Progenitor cell of endocrine pancreas (in vitro differentiated cells): ENCODE measurements at regions not wholly inside any gene's neighbourhood (a gene's known extent, or its start where the extent isn't known, plus 50 kb on each side); places are given as distances from the start of the nearest gene placed in this dataset.
"Not testable (repeated sequence)": the region's sequence is repeated elsewhere in the genome, so short reads cannot be mapped to it uniquely, and the experiment has no call there.

Source experiments
- DNase-seq: peaks from one replicate; pipeline ENCODE4 v3.0.0; 2021; ENCODE audit warnings: low spot score; ENCODE audit not compliant: unreplicated experiment
- H3K27ac Mint-ChIP-seq: 2 replicates; pipeline ENCODE4 v1.8.0; 2021; ENCODE audit warnings: mild to moderate bottlenecking, moderate library complexity, mixed read lengths
- H3K27me3 Mint-ChIP-seq: 2 replicates; pipeline ENCODE4 v1.8.0; 2021; ENCODE audit warnings: mixed read lengths
- H3K36me3 Mint-ChIP-seq: 2 replicates; pipeline ENCODE4 v1.8.0; 2022; ENCODE audit warnings: mixed read lengths; ENCODE audit not compliant: insufficient read depth
- H3K4me1 Mint-ChIP-seq: 2 replicates; pipeline ENCODE4 v1.8.0; 2021; ENCODE audit warnings: low read depth, mixed read lengths
- H3K4me3 Mint-ChIP-seq: 2 replicates; pipeline ENCODE4 v1.8.0; 2021; ENCODE audit warnings: low read depth, mild to moderate bottlenecking, moderate library complexity, mixed read lengths
- H3K9me3 Mint-ChIP-seq: 2 replicates; pipeline ENCODE4 v1.8.0; 2021; ENCODE audit warnings: low read depth, mixed read lengths
- CTCF ChIP-seq: fragments of 200-600 bp; sonication (generic); IDR thresholded peaks from one replicate; pipeline ENCODE4 v1.5.0; 2021; ENCODE audit warnings: antibody characterized with exemption, mild to moderate bottlenecking; ENCODE audit not compliant: unreplicated experiment

GRCh38 chr14:21833836-21834235 is 160.2 kb upstream of the OR4E1 start:
- no peaks in the 10 kb centered on the region for H3K36me3 Mint-ChIP-seq
- H3K4me1 Mint-ChIP-seq: no peaks in the 10 kb centered on the region
- peaks cover 16% of the 10 kb centered on the region for H3K27me3 Mint-ChIP-seq
- TF ChIP-seq CTCF: no peak
- no peak overlapping the region for H3K4me3 Mint-ChIP-seq
- no peak for DNase-seq
- H3K27ac Mint-ChIP-seq: no peak overlapping the region
- no peaks in the 10 kb centered on the region for H3K9me3 Mint-ChIP-seq

GRCh38 chr14:21825845-21826244 is 152.2 kb upstream of the OR4E1 start:
- no peak for DNase-seq
- no peaks in the 10 kb centered on the region for H3K36me3 Mint-ChIP-seq
- no peaks in the 10 kb centered on the region for H3K4me1 Mint-ChIP-seq
- no peak overlapping the region for H3K27ac Mint-ChIP-seq
- peaks cover 25% of the 10 kb centered on the region for H3K27me3 Mint-ChIP-seq
- H3K4me3 Mint-ChIP-seq: no peak overlapping the region
- no peak for TF ChIP-seq CTCF
- no peaks in the 10 kb centered on the region for H3K9me3 Mint-ChIP-seq

- H3K27ac Mint-ChIP-seq: no peak overlapping the region
- H3K9me3 Mint-ChIP-seq: no peaks in the 10 kb centered on the region
- no peak overlapping the region for H3K4me3 Mint-ChIP-seq
These were observed 151.6 kb upstream of the OR4E1 start for GRCh38 chr14:21825149-21825743.

GRCh38 chr14:21822109-21822508 is 148.5 kb upstream of the OR4E1 start:
- Mint-ChIP-seq H3K27ac (no peak overlapping the region), H3K27me3 (peaks cover 12% of the 10 kb centered on the region), H3K36me3 (no peaks in the 10 kb centered on the region), H3K4me1 (no peaks in the 10 kb centered on the region), H3K9me3 (peaks cover 12% of the 10 kb centered on the region), H3K4me3 (no peak overlapping the region)
- no peak for DNase-seq
- no peak for TF ChIP-seq CTCF

More at GRCh38 chr14:21825149-21825743, 151.6 kb upstream of the OR4E1 start:
- DNase-seq: no peak
- peak; percentile 64 for TF ChIP-seq CTCF
- Mint-ChIP-seq H3K4me1 (no peaks in the 10 kb centered on the region), H3K36me3 (no peaks in the 10 kb centered on the region), H3K27me3 (peaks cover 25% of the 10 kb centered on the region)

- Mint-ChIP-seq H3K4me3 (no peak overlapping the region), H3K27ac (no peak overlapping the region), H3K27me3 (peaks cover 5% of the 10 kb centered on the region), H3K9me3 (peaks cover 21% of the 10 kb centered on the region), H3K36me3 (no peaks in the 10 kb centered on the region), H3K4me1 (no peaks in the 10 kb centered on the region)
- no peak for TF ChIP-seq CTCF
- DNase-seq: no peak
These were observed 147.0 kb upstream of the OR4E1 start for GRCh38 chr14:21820631-21821030.

- H3K36me3 Mint-ChIP-seq, H3K27me3 Mint-ChIP-seq, DNase-seq, H3K27ac Mint-ChIP-seq, H3K4me3 Mint-ChIP-seq, H3K4me1 Mint-ChIP-seq: not testable (repeated sequence)
- peaks cover 21% of the 10 kb centered on the region for H3K9me3 Mint-ChIP-seq
These were observed 146.3 kb upstream of the OR4E1 start for GRCh38 chr14:21819891-21820290.

- not testable (repeated sequence) for H3K4me1 Mint-ChIP-seq, H3K36me3 Mint-ChIP-seq, H3K27ac Mint-ChIP-seq, H3K4me3 Mint-ChIP-seq, H3K27me3 Mint-ChIP-seq, DNase-seq
- H3K9me3 Mint-ChIP-seq: peaks cover 21% of the 10 kb centered on the region
These were observed 143.4 kb upstream of the OR4E1 start for GRCh38 chr14:21817010-21817409.
